ENCODE measurements at regions not wholly inside any gene's neighbourhood (a gene's known extent, or its start where the extent isn't known, plus 50 kb on each side); places are given as distances from the start of the nearest gene placed in this dataset.
A peak's percentile ranks its signal among the peaks of the same experiment; 100 is the strongest.

- Histone ChIP-seq H3K9me3 (no peaks in the 10 kb centered on the region), H3K36me3 (no peaks in the 10 kb centered on the region), H3K4me3 (no peak overlapping the region), H3K27ac (no peak overlapping the region), H3K27me3 (no peaks in the 10 kb centered on the region), H3K4me1 (no peaks in the 10 kb centered on the region)
- DNase-seq, result no peak
- ATAC-seq, result no peak
- no peak for FAIRE-seq
- no peak for TF ChIP-seq CTCF (IDR thresholded peaks at IDR 0.05)
- intact Hi-C loops (cut with DNase I), result no loop called here
Observed at GRCh38 chr21:22556829-22557228, 1558.6 kb downstream of the NCAM2 start.

DNA sequence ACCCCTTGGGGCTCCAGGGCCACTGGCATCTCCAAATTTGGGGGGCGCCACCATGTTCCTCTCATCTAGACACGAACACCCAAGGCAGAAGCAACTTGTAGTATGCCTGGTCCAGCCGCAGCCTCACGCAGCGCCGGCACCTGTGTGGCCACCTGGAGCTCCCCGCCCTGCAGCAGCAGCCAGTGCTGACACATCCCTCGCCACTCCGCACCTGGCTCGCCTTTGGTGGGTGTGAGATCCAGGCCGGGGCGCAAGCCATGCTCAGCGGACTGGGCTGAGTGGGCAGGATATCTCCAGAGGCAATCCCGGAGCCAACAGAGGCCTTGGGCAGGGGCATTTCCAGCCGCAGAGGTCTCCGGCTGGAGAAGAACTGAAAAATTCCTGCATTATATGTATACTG is 1563.7 kb downstream of the NCAM2 start:
- no peak for ATAC-seq
- Histone ChIP-seq H3K27ac (no peak overlapping the region), H3K36me3 (no peaks in the 10 kb centered on the region), H3K4me3 (no peak overlapping the region), H3K9me3 (no peaks in the 10 kb centered on the region), H3K27me3 (no peaks in the 10 kb centered on the region), H3K4me1 (no peaks in the 10 kb centered on the region)
- DNase-seq, result peak in 2 of 6 donors; percentile 18 to 55
- FAIRE-seq, result no peak
- 85 to 93% methylated on average over 15 to 16 of the region's 16 CpGs for WGBS, 2 donors
- intact Hi-C loops (cut with DNase I), result no loop called here
- no peak for TF ChIP-seq CTCF (IDR thresholded peaks at IDR 0.05)

- Histone ChIP-seq H3K9me3 (no peaks in the 10 kb centered on the region), H3K4me3 (no peak overlapping the region), H3K27me3 (no peaks in the 10 kb centered on the region), H3K27ac (no peak overlapping the region), H3K36me3 (no peaks in the 10 kb centered on the region), H3K4me1 (no peaks in the 10 kb centered on the region)
- WGBS, 2 donors, result 60 to 61% methylated on average over 1 of the region's 1 CpG
- intact Hi-C loops (cut with DNase I), result no loop called here
- TF ChIP-seq CTCF (IDR thresholded peaks at IDR 0.05), result no peak
- ATAC-seq (no peak), DNase-seq (no peak), FAIRE-seq (no peak)
Observed at GRCh38 chr21:22573834-22574233, 1575.6 kb downstream of the NCAM2 start.

GRCh38 chr21:22575165-22575584 is 1577.0 kb downstream of the NCAM2 start:
- no peak overlapping the region for H3K27ac ChIP-seq
- ATAC-seq, result no peak
- no peak overlapping the region for H3K4me3 ChIP-seq
- no peaks in the 10 kb centered on the region for H3K27me3 ChIP-seq
- DNase-seq, result no peak
- 8 to 10% methylated on average over 5 of the region's 5 CpGs for WGBS, 2 donors
- intact Hi-C loops (cut with DNase I), result no loop called here
- H3K36me3 ChIP-seq, result no peaks in the 10 kb centered on the region
- no peaks in the 10 kb centered on the region for H3K9me3 ChIP-seq
- H3K4me1 ChIP-seq, result no peaks in the 10 kb centered on the region
- no peak for FAIRE-seq
- no peak for TF ChIP-seq CTCF (IDR thresholded peaks at IDR 0.05)

GRCh38 chr21:22579741-22580140 is 1581.5 kb downstream of the NCAM2 start:
- no peak overlapping the region for H3K27ac ChIP-seq
- no peaks in the 10 kb centered on the region for H3K36me3 ChIP-seq
- intact Hi-C loops (cut with DNase I), result no loop called here
- no peak overlapping the region for H3K4me3 ChIP-seq
- H3K9me3 ChIP-seq, result no peaks in the 10 kb centered on the region
- H3K27me3 ChIP-seq, result no peaks in the 10 kb centered on the region
- ATAC-seq (no peak), FAIRE-seq (no peak), DNase-seq (no peak)
- no peaks in the 10 kb centered on the region for H3K4me1 ChIP-seq
- TF ChIP-seq CTCF (IDR thresholded peaks at IDR 0.05), result no peak
